GM18505 (cell line): ENCODE measurements at regions not wholly inside any gene's neighbourhood (a gene's known extent, or its start where the extent isn't known, plus 50 kb on each side); places are given as distances from the start of the nearest gene placed in this dataset.
"Not testable (repeated sequence)": the region's sequence is repeated elsewhere in the genome, so short reads cannot be mapped to it uniquely, and the experiment has no call there.

Source experiments
- ATAC-seq: cut with Tn5 transposase; IDR thresholded peaks from one replicate; pipeline ENCODE4 v1.9.1; 2021; ENCODE audit not compliant: unreplicated experiment
- POLR2A ChIP-seq: IDR thresholded peaks from 4 replicates; pipeline ENCODE4 v1.6.1; 2011; ENCODE audit warnings: borderline replicate concordance; ENCODE audit not compliant: insufficient read depth, insufficient read length; ENCODE audit errors: extremely low read depth

- ATAC-seq = no peak
- peak; percentile 66 for TF ChIP-seq POLR2A
These were observed 194.4 kb downstream of the RPIA start for GRCh38 chr2:88885679-88886416.

GRCh38 chr2:88887466-88887865 lies 196.0 kb downstream of the RPIA start:
- ATAC-seq = not testable (repeated sequence)

GRCh38 chr2:88892207-88892606 lies 200.7 kb downstream of the RPIA start:
- TF ChIP-seq POLR2A = no peak
- no peak for ATAC-seq

- no peak for TF ChIP-seq POLR2A
- no peak for ATAC-seq
These were observed 201.3 kb downstream of the RPIA start for GRCh38 chr2:88892788-88893187.

- TF ChIP-seq POLR2A = no peak
- no peak for ATAC-seq
These were observed 205.5 kb downstream of the RPIA start for GRCh38 chr2:88896971-88897370.

GRCh38 chr2:88897715-88898114 lies 206.2 kb downstream of the RPIA start:
- no peak for TF ChIP-seq POLR2A
- ATAC-seq = no peak

GRCh38 chr2:88903749-88904353 lies 212.4 kb downstream of the RPIA start:
- no peak for ATAC-seq
- TF ChIP-seq POLR2A = no peak

GRCh38 chr2:88913280-88913679 lies 221.8 kb downstream of the RPIA start:
- TF ChIP-seq POLR2A = no peak
- no peak for ATAC-seq

- TF ChIP-seq POLR2A = no peak
- ATAC-seq = no peak
These were observed 227.7 kb downstream of the RPIA start for GRCh38 chr2:88919087-88919738.

GRCh38 chr2:88920399-88920798 lies 228.9 kb downstream of the RPIA start:
- ATAC-seq = not testable (repeated sequence)

GRCh38 chr2:88924533-88924932 lies 233.1 kb downstream of the RPIA start:
- TF ChIP-seq POLR2A = no peak
- no peak for ATAC-seq

- no peak for ATAC-seq
- TF ChIP-seq POLR2A = no peak
These were observed 234.4 kb downstream of the RPIA start for GRCh38 chr2:88925770-88926462.

- TF ChIP-seq POLR2A = no peak
- ATAC-seq = no peak
These were observed 235.7 kb downstream of the RPIA start for GRCh38 chr2:88927128-88927527.

GRCh38 chr2:88930659-88931058 lies 239.2 kb downstream of the RPIA start:
- ATAC-seq = no peak
- TF ChIP-seq POLR2A = no peak
